CD4-positive, alpha-beta T cell (primary cell): ENCODE measurements at regions not wholly inside any gene's neighbourhood (a gene's known extent, or its start where the extent isn't known, plus 50 kb on each side); places are given as distances from the start of the nearest gene placed in this dataset.

Source experiments
- ATAC-seq: fragments of 200-7000 bp; cut with Tn5 transposase; one replicate; pipeline ENCODE4 v1.10.0; 2022; ENCODE audit warnings: mild to moderate bottlenecking; ENCODE audit not compliant: poor library complexity
- CTCF ChIA-PET: fragments of 350-600 bp; sonication (Branson Sonifier 250); formaldehyde crosslinking; loops from one replicate; lab custom pipeline; 2021; ENCODE audit warnings: antibody characterized with exemption, inconsistent platforms; lab: Charles Lee
- POLR2A ChIA-PET: fragments of 350-600 bp; sonication (Branson Sonifier 250); formaldehyde crosslinking; loops from one replicate; lab custom pipeline; 2021; ENCODE audit warnings: antibody characterized with exemption, inconsistent platforms; lab: Charles Lee
- DNase-seq, 14 experiments: peaks; one replicate each; pipeline ENCODE4 v3.0.0-alpha.2; 2013 to 2020; ENCODE audit warnings: mixed read lengths in 2 of 14
- H3K27ac ChIP-seq, 2 donors: one replicate each; pipeline versions ENCODE4 v1.5.1 to v1.7.0; 2013; ENCODE audit warnings: low read length in 2 of 2, low read depth in 1 of 2, mild to moderate bottlenecking in 1 of 2
- H3K27me3 ChIP-seq, 2 experiments: 1 replicate in 1 of 2; 2 replicates in 1 of 2; pipeline versions ENCODE4 v1.6.1 to v1.7.0; 2013; ENCODE audit warnings: low read length in 2 of 2, control low read depth in 1 of 2, mild to moderate bottlenecking in 1 of 2, moderate library complexity in 1 of 2; ENCODE audit not compliant: insufficient read depth in 2 of 2, control insufficient read depth in 1 of 2
- H3K36me3 ChIP-seq: one replicate; pipeline ENCODE4 v1.6.1; 2013; ENCODE audit warnings: low read length, control low read depth; ENCODE audit not compliant: insufficient read depth
- H3K4me1 ChIP-seq: one replicate; pipeline ENCODE4 v1.6.1; 2013; ENCODE audit warnings: low read length, control low read depth; ENCODE audit not compliant: insufficient read depth
- H3K4me3 ChIP-seq: one replicate; pipeline ENCODE4 v1.5.1; 2013; ENCODE audit warnings: mild to moderate bottlenecking, low read length, moderate library complexity
- H3K9me3 ChIP-seq, 2 experiments: 1 replicate in 1 of 2; 2 replicates in 1 of 2; pipeline versions ENCODE4 v1.6.1 to v1.7.0; 2013; ENCODE audit warnings: low read length in 2 of 2, mild to moderate bottlenecking in 2 of 2, control low read depth in 1 of 2, moderate library complexity in 1 of 2; ENCODE audit not compliant: control insufficient read depth in 1 of 2, insufficient read depth in 1 of 2
- H3K27ac Mint-ChIP-seq: one replicate; pipeline ENCODE4 v1.8.0; 2020; ENCODE audit warnings: mixed read lengths
- H3K27me3 Mint-ChIP-seq: one replicate; pipeline ENCODE4 v1.8.0; 2021; ENCODE audit warnings: mixed read lengths
- H3K36me3 Mint-ChIP-seq: one replicate; pipeline ENCODE4 v1.8.0; 2021; ENCODE audit warnings: low read depth, mixed read lengths
- H3K4me1 Mint-ChIP-seq: one replicate; pipeline ENCODE4 v1.8.0; 2021; ENCODE audit warnings: low read depth, mixed read lengths
- H3K4me3 Mint-ChIP-seq: one replicate; pipeline ENCODE4 v1.8.0; 2020; ENCODE audit warnings: mild to moderate bottlenecking, mixed read lengths
- H3K9me3 Mint-ChIP-seq: one replicate; pipeline ENCODE4 v1.8.0; 2020; ENCODE audit warnings: mixed read lengths
- CTCF ChIP-seq: fragments of 200-600 bp; IDR thresholded peaks from one replicate; pipeline ENCODE4 v1.8.0; 2022; ENCODE audit warnings: antibody characterized with exemption, mild to moderate bottlenecking
- intact Hi-C, 2 experiments: fragments of 100-400 bp; cut with DNase I in 1 of 2; cut with micrococcal nuclease in 1 of 2; formaldehyde crosslinking; loops; one replicate each; pipeline versions ENCODE4 v1.15.1 to v1.9.0; 2023 to 2025; cut with DNase I, micrococcal nuclease

GRCh38 chr4:10315638-10316037, 141.6 kb downstream of the ZNF518B start:
- no peaks in the 10 kb centered on the region for H3K27me3 ChIP-seq
- no peaks in the 10 kb centered on the region for H3K4me1 ChIP-seq
- H3K4me3 ChIP-seq, result no peak overlapping the region
- H3K9me3 ChIP-seq, result no peaks in the 10 kb centered on the region
- Mint-ChIP-seq H3K36me3 (no peaks in the 10 kb centered on the region), H3K27ac (no peak overlapping the region), H3K9me3 (no peaks in the 10 kb centered on the region), H3K4me1 (no peaks in the 10 kb centered on the region), H3K27me3 (no peaks in the 10 kb centered on the region), H3K4me3 (no peak overlapping the region)
- intact Hi-C loops, result no loop called here
- ChIA-PET CTCF (no interaction called here), POLR2A (no interaction called here)
- DNase-seq, result no peak
- no peak for ATAC-seq
- TF ChIP-seq CTCF, result no peak
- H3K36me3 ChIP-seq, result no peaks in the 10 kb centered on the region
- no peak overlapping the region for H3K27ac ChIP-seq

GRCh38 chr4:10312568-10312967, 144.7 kb downstream of the ZNF518B start:
- Histone ChIP-seq H3K4me3 (no peak overlapping the region), H3K9me3 (no peaks in the 10 kb centered on the region), H3K27ac (no peak overlapping the region), H3K4me1 (no peaks in the 10 kb centered on the region), H3K36me3 (no peaks in the 10 kb centered on the region), H3K27me3 (no peaks in the 10 kb centered on the region)
- no peaks in the 10 kb centered on the region for H3K4me1 Mint-ChIP-seq
- DNase-seq (no peak), ATAC-seq (no peak)
- H3K27ac Mint-ChIP-seq, result no peak overlapping the region
- intact Hi-C loops, result no loop called here
- ChIA-PET CTCF (no interaction called here), POLR2A (no interaction called here)
- H3K4me3 Mint-ChIP-seq, result no peak overlapping the region
- no peaks in the 10 kb centered on the region for H3K27me3 Mint-ChIP-seq
- no peaks in the 10 kb centered on the region for H3K9me3 Mint-ChIP-seq
- H3K36me3 Mint-ChIP-seq, result no peaks in the 10 kb centered on the region
- TF ChIP-seq CTCF, result no peak

GRCh38 chr4:10311939-10312338, 145.3 kb downstream of the ZNF518B start:
- no peak for TF ChIP-seq CTCF
- POLR2A ChIA-PET, result no interaction called here

More at GRCh38 chr4:10311939-10312338, 145.3 kb downstream of the ZNF518B start:
- H3K27ac Mint-ChIP-seq, result no peak overlapping the region
- Histone ChIP-seq H3K36me3 (no peaks in the 10 kb centered on the region), H3K27ac (no peak overlapping the region), H3K9me3 (no peaks in the 10 kb centered on the region), H3K4me1 (no peaks in the 10 kb centered on the region), H3K27me3 (no peaks in the 10 kb centered on the region), H3K4me3 (no peak overlapping the region)
- intact Hi-C loops, result no loop called here
- no peaks in the 10 kb centered on the region for H3K36me3 Mint-ChIP-seq
- DNase-seq (no peak), ATAC-seq (no peak)
- H3K4me3 Mint-ChIP-seq, result no peak overlapping the region
- CTCF ChIA-PET, result no interaction called here
- H3K4me1 Mint-ChIP-seq, result no peaks in the 10 kb centered on the region
- no peaks in the 10 kb centered on the region for H3K9me3 Mint-ChIP-seq
- no peaks in the 10 kb centered on the region for H3K27me3 Mint-ChIP-seq
